Panc1 (cell line): ENCODE measurements at regions not wholly inside any gene's neighbourhood (a gene's known extent, or its start where the extent isn't known, plus 50 kb on each side); places are given as distances from the start of the nearest gene placed in this dataset.

Source experiments
- ATAC-seq: fragments of 200-7000 bp; cut with Tn5 transposase; 2 replicates; pipeline ENCODE4 v1.9.1; 2020; ENCODE audit warnings: mild to moderate bottlenecking, moderate library complexity
- BruUV-seq: library from RNA; stranded (reverse); fragments of 400-500 nt; replicated peaks from 2 replicates; lab custom pipeline; 2021; lab: Mats Ljungman, UMichigan
- CTCF ChIA-PET: fragments of 300-600 bp; sonication (Branson Sonifier 250); formaldehyde crosslinking; loops from one replicate; lab custom pipeline; 2022; ENCODE audit warnings: antibody characterized with exemption; lab: Charles Lee
- POLR2A ChIA-PET: fragments of 300-600 bp; sonication (Branson Sonifier 250); formaldehyde crosslinking; loops from one replicate; lab custom pipeline; 2022; ENCODE audit warnings: antibody characterized with exemption; lab: Charles Lee
- DNase-seq: peaks from one replicate; pipeline ENCODE4 v3.0.0-alpha.2; 2010; ENCODE audit warnings: low read depth, low spot score
- H3K27ac ChIP-seq: 2 replicates; pipeline ENCODE4 v1.5.1; 2011; ENCODE audit warnings: mild to moderate bottlenecking, low read length, inconsistent platforms
- H3K27me3 ChIP-seq: fragments of 200-500 bp; sonication (Bioruptor generic); 2 replicates; pipeline ENCODE4 v1.6.0; 2014; ENCODE audit warnings: low read length, inconsistent platforms; ENCODE audit not compliant: control insufficient read depth, insufficient read depth
- H3K36me3 ChIP-seq: fragments of 200-500 bp; sonication (Bioruptor generic); 2 replicates; pipeline ENCODE4 v1.5.1; 2014; ENCODE audit warnings: inconsistent platforms, mild to moderate bottlenecking, low read length, moderate library complexity; ENCODE audit not compliant: control insufficient read depth, insufficient read depth
- H3K4me1 ChIP-seq: 2 replicates; pipeline ENCODE4 v1.5.1; 2011; ENCODE audit warnings: inconsistent platforms, mild to moderate bottlenecking, low read length, moderate library complexity; ENCODE audit not compliant: control insufficient read depth, insufficient read depth
- H3K4me3 ChIP-seq, 2 experiments: 2 replicates each; pipeline ENCODE4 v1.5.1; 2011 to 2012; ENCODE audit warnings: low read depth in 2 of 2, low read length in 2 of 2, mild to moderate bottlenecking in 2 of 2, inconsistent platforms in 1 of 2, moderate library complexity in 1 of 2
- H3K9me3 ChIP-seq: fragments of 200-500 bp; sonication (Bioruptor generic); 2 replicates; pipeline ENCODE4 v1.5.1; 2014; ENCODE audit warnings: low read depth, mild to moderate bottlenecking, inconsistent platforms, low read length, moderate library complexity; ENCODE audit not compliant: control insufficient read depth, insufficient read depth
- POLR2AphosphoS5 ChIP-seq: IDR thresholded peaks from 2 replicates; pipeline ENCODE4 v1.6.1; 2012; ENCODE audit warnings: mild to moderate bottlenecking, low read depth, low read length, moderate library complexity
- SIN3A ChIP-seq: IDR thresholded peaks from 2 replicates; pipeline ENCODE4 v1.6.1; 2012; ENCODE audit warnings: low read depth, mild to moderate bottlenecking, low read length, moderate library complexity, borderline replicate concordance; ENCODE audit not compliant: insufficient read depth
- TCF7L2 ChIP-seq: IDR thresholded peaks from 2 replicates; pipeline ENCODE4 v1.6.1; 2011; ENCODE audit warnings: mild to moderate bottlenecking, low read depth, low read length, inconsistent platforms
- in situ Hi-C: cut with HindIII; loops from 2 replicates; pipeline ENCODE4 v1.10.0; 2016; ENCODE audit warnings: low sequenced_read_pairs, low pct_unique_long_range_greater_than_20kb
- intact Hi-C: fragments of 100-400 bp; cut with micrococcal nuclease; formaldehyde crosslinking; loops from one replicate; pipeline ENCODE4 v1.10.0; 2022; ENCODE audit not compliant: unreplicated experiment
- TF ChIP-seq, protein P1 (sequence below), 2 experiments: IDR thresholded peaks; 2 replicates each; pipeline ENCODE4 v1.6.1; 2011 to 2012; ENCODE audit warnings: low read depth in 2 of 2, control low read depth in 1 of 2, low read length in 1 of 2, mild to moderate bottlenecking in 1 of 2, moderate library complexity in 1 of 2; ENCODE audit not compliant: insufficient read depth in 1 of 2
- TF ChIP-seq, protein P2 (sequence below): fragments of 450-650 bp; IDR thresholded peaks from 2 replicates; pipeline ENCODE4 v1.5.1; 2017; ENCODE audit warnings: mild to moderate bottlenecking

DNA sequence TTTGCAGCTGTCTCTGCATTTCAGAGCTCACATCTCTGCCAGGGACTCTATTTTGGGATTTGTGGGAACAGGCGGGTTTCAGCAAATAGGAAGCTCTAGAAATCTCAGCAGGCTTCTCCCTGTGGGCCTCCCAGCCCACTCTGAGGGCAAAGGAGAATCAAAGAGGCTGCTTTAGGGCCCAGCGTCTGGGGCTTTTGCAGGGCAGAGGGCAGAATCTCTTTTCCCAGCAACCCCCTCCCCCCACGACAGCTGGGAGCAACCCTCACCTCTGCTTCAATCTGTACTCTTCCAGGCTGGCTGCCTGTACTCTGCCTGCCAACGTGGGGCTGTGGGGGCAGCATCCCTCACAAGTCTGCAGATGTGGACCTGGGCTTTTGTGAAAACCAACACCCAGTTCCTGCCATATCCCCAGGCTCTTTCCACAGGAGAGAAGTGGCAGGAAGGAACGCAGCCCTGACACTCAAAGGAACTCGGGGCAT lies 529.6 kb upstream of the TBX3 start:
- POLR2A ChIA-PET: no interaction called here
- in situ Hi-C loops (no loop called here), intact Hi-C loops (no loop called here)
- Histone ChIP-seq H3K4me1 (no peaks in the 10 kb centered on the region), H3K36me3 (no peaks in the 10 kb centered on the region), H3K9me3 (no peaks in the 10 kb centered on the region), H3K4me3 (no peak overlapping the region), H3K27ac (no peak overlapping the region), H3K27me3 (no peaks in the 10 kb centered on the region)
- TF ChIP-seq POLR2AphosphoS5 (no peak), TCF7L2 (no peak), SIN3A (no peak)
- TF ChIP-seq, protein P1, sequence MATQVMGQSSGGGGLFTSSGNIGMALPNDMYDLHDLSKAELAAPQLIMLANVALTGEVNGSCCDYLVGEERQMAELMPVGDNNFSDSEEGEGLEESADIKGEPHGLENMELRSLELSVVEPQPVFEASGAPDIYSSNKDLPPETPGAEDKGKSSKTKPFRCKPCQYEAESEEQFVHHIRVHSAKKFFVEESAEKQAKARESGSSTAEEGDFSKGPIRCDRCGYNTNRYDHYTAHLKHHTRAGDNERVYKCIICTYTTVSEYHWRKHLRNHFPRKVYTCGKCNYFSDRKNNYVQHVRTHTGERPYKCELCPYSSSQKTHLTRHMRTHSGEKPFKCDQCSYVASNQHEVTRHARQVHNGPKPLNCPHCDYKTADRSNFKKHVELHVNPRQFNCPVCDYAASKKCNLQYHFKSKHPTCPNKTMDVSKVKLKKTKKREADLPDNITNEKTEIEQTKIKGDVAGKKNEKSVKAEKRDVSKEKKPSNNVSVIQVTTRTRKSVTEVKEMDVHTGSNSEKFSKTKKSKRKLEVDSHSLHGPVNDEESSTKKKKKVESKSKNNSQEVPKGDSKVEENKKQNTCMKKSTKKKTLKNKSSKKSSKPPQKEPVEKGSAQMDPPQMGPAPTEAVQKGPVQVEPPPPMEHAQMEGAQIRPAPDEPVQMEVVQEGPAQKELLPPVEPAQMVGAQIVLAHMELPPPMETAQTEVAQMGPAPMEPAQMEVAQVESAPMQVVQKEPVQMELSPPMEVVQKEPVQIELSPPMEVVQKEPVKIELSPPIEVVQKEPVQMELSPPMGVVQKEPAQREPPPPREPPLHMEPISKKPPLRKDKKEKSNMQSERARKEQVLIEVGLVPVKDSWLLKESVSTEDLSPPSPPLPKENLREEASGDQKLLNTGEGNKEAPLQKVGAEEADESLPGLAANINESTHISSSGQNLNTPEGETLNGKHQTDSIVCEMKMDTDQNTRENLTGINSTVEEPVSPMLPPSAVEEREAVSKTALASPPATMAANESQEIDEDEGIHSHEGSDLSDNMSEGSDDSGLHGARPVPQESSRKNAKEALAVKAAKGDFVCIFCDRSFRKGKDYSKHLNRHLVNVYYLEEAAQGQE (IDR thresholded peaks at IDR 0.05; ENCODE audit: insufficient read depth in 1 of 2, low read depth in 2 of 2, low read length in 1 of 2): no peak
- TF ChIP-seq, protein P2, sequence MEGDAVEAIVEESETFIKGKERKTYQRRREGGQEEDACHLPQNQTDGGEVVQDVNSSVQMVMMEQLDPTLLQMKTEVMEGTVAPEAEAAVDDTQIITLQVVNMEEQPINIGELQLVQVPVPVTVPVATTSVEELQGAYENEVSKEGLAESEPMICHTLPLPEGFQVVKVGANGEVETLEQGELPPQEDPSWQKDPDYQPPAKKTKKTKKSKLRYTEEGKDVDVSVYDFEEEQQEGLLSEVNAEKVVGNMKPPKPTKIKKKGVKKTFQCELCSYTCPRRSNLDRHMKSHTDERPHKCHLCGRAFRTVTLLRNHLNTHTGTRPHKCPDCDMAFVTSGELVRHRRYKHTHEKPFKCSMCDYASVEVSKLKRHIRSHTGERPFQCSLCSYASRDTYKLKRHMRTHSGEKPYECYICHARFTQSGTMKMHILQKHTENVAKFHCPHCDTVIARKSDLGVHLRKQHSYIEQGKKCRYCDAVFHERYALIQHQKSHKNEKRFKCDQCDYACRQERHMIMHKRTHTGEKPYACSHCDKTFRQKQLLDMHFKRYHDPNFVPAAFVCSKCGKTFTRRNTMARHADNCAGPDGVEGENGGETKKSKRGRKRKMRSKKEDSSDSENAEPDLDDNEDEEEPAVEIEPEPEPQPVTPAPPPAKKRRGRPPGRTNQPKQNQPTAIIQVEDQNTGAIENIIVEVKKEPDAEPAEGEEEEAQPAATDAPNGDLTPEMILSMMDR: no peak
- CTCF ChIA-PET: no interaction called here
- DNase-seq: no peak
- ATAC-seq: no peak
- BruUV-seq: no TSS peak

DNA sequence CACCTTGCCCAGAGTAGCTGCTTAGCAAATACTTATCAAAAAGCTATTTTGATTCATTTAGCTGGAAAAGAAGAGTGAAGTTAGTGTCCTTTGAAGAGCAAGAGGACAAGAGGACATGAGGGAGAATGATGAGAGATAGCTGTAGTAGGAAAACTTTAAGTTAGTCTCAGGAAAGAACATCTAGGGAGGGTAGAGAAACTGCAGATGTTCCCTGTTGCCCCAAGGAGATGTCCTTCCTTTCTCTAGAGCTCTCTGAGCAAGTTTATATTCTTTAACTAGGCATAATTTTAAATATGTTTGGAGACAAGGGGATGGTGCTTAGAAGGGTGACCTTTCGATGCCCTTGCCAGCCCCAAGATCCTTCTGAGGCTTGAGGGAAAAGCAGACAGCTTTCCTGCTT lies 529.1 kb upstream of the TBX3 start:
- intact Hi-C loops: no loop called here
- Histone ChIP-seq H3K9me3 (no peaks in the 10 kb centered on the region), H3K4me3 (no peak overlapping the region), H3K27me3 (no peaks in the 10 kb centered on the region), H3K36me3 (no peaks in the 10 kb centered on the region), H3K27ac (no peak overlapping the region), H3K4me1 (no peaks in the 10 kb centered on the region)
- in situ Hi-C loops: no loop called here
- DNase-seq: no peak
- ATAC-seq: no peak
- BruUV-seq: no TSS peak
- TF ChIP-seq SIN3A: no peak
- TF ChIP-seq, protein P1 (IDR thresholded peaks at IDR 0.05; ENCODE audit: insufficient read depth in 1 of 2, low read depth in 2 of 2, low read length in 1 of 2): no peak
- TF ChIP-seq, protein P2: no peak
- no peak for TF ChIP-seq TCF7L2
- TF ChIP-seq POLR2AphosphoS5: no peak
- ChIA-PET POLR2A (no interaction called here), CTCF (no interaction called here)
